WTC11 (cell line): ENCODE measurements at regions not wholly inside any gene's neighbourhood (a gene's known extent, or its start where the extent isn't known, plus 50 kb on each side); places are given as distances from the start of the nearest gene placed in this dataset.
A peak's percentile ranks its signal among the peaks of the same experiment; 100 is the strongest.

Experiments
- ATAC-seq: fragments of 200-7000 bp; cut with Tn5 transposase; 2 replicates; pipeline ENCODE4 v1.10.0; 2021; ENCODE audit warnings: mild to moderate bottlenecking, moderate library complexity
- CTCF ChIA-PET: fragments of 300-600 bp; sonication (Branson Sonifier 250); formaldehyde crosslinking; loops from one replicate; lab custom pipeline; 2021; ENCODE audit warnings: antibody characterized with exemption; lab: Charles Lee
- POLR2A ChIA-PET: fragments of 350-600 bp; sonication (Branson Sonifier 250); formaldehyde crosslinking; loops from one replicate; lab custom pipeline; 2021; ENCODE audit warnings: antibody characterized with exemption; lab: Charles Lee
- DNase-seq: peaks from one replicate; pipeline ENCODE4 v3.0.0; 2021; ENCODE audit warnings: low spot score
- H3K27ac Mint-ChIP-seq: 2 replicates; pipeline ENCODE4 v1.8.0; 2021; ENCODE audit warnings: mixed read lengths
- H3K27me3 Mint-ChIP-seq: 2 replicates; pipeline ENCODE4 v1.8.0; 2021; ENCODE audit warnings: low read depth, mild to moderate bottlenecking, moderate library complexity, mixed read lengths
- H3K36me3 Mint-ChIP-seq: 2 replicates; pipeline ENCODE4 v1.8.0; 2021; ENCODE audit warnings: mixed read lengths
- H3K4me1 Mint-ChIP-seq: 2 replicates; pipeline ENCODE4 v1.8.0; 2022; ENCODE audit warnings: mixed read lengths
- H3K4me3 Mint-ChIP-seq: 2 replicates; pipeline ENCODE4 v1.8.0; 2021; ENCODE audit warnings: mild to moderate bottlenecking, moderate library complexity, mixed read lengths
- H3K9me3 Mint-ChIP-seq: 2 replicates; pipeline ENCODE4 v1.8.0; 2021; ENCODE audit warnings: mixed read lengths
- ATF3 ChIP-seq: sonication (generic); formaldehyde crosslinking; conservative IDR thresholded peaks from 2 replicates; pipeline ENCODE4 v1.8.1; 2022; ENCODE audit warnings: mild to moderate bottlenecking, missing genetic modification reagents
- ERG ChIP-seq: fragments of 250-450 bp; sonication (Bioruptor Pico); IDR thresholded peaks from 2 replicates; pipeline ENCODE4 v1.8.0; 2021; ENCODE audit warnings: mild to moderate bottlenecking
- FOXJ3 ChIP-seq: sonication (generic); formaldehyde crosslinking; IDR thresholded peaks from 2 replicates; pipeline ENCODE4 v1.9.0; 2021; ENCODE audit warnings: missing genetic modification reagents, mild to moderate bottlenecking, borderline replicate concordance
- FOXP1 ChIP-seq: sonication (generic); formaldehyde crosslinking; IDR thresholded peaks from 2 replicates; pipeline ENCODE4 v1.8.0; 2022; ENCODE audit warnings: missing genetic modification reagents, mild to moderate bottlenecking, moderate library complexity, borderline replicate concordance
- GRHL2 ChIP-seq: fragments of 250-450 bp; sonication (Bioruptor Pico); IDR thresholded peaks from 2 replicates; pipeline ENCODE4 v1.8.0; 2022; ENCODE audit warnings: mild to moderate bottlenecking, moderate library complexity; ENCODE audit not compliant: insufficient replicate concordance, severe bottlenecking
- IRF2 ChIP-seq: sonication (generic); formaldehyde crosslinking; IDR thresholded peaks from 2 replicates; pipeline ENCODE4 v1.8.0; 2022; ENCODE audit warnings: low read depth, missing genetic modification reagents, borderline replicate concordance
- KAT7 ChIP-seq: sonication (generic); formaldehyde crosslinking; IDR thresholded peaks from 2 replicates; pipeline ENCODE4 v1.8.1; 2023; ENCODE audit warnings: missing genetic modification reagents, mild to moderate bottlenecking, borderline replicate concordance
- NFATC4 ChIP-seq: fragments of 250-450 bp; sonication (Bioruptor Pico); IDR thresholded peaks from 2 replicates; pipeline ENCODE4 v1.9.0; 2021; ENCODE audit warnings: mild to moderate bottlenecking
- NFE2L1 ChIP-seq: sonication (generic); formaldehyde crosslinking; IDR thresholded peaks from 2 replicates; pipeline ENCODE4 v1.8.1; 2023; ENCODE audit warnings: missing genetic modification reagents
- PREB ChIP-seq: sonication (generic); formaldehyde crosslinking; IDR thresholded peaks from 2 replicates; pipeline ENCODE4 v1.8.1; 2022; ENCODE audit warnings: mild to moderate bottlenecking, missing genetic modification reagents, moderate library complexity, borderline replicate concordance
- RORB ChIP-seq: fragments of 250-450 bp; sonication (Bioruptor Pico); IDR thresholded peaks from 2 replicates; pipeline ENCODE4 v1.9.0; 2021; ENCODE audit warnings: mild to moderate bottlenecking
- TCF7 ChIP-seq: sonication (generic); formaldehyde crosslinking; IDR thresholded peaks from 2 replicates; pipeline ENCODE4 v1.8.0; 2022; ENCODE audit warnings: mild to moderate bottlenecking, low read depth, missing genetic modification reagents, moderate library complexity
- TP53 ChIP-seq: sonication (generic); formaldehyde crosslinking; IDR thresholded peaks from 2 replicates; pipeline ENCODE4 v1.8.1; 2023; ENCODE audit warnings: mild to moderate bottlenecking, missing genetic modification reagents
- ZNF121 ChIP-seq: sonication (generic); formaldehyde crosslinking; IDR thresholded peaks from 2 replicates; pipeline ENCODE4 v1.8.0; 2023; ENCODE audit warnings: missing genetic modification reagents
- ZNF232 ChIP-seq: sonication (generic); formaldehyde crosslinking; IDR thresholded peaks from 2 replicates; pipeline ENCODE4 v1.8.0; 2022; ENCODE audit warnings: mild to moderate bottlenecking, missing genetic modification reagents
- ZNF512 ChIP-seq: sonication (generic); formaldehyde crosslinking; IDR thresholded peaks from 2 replicates; pipeline ENCODE4 v1.8.1; 2022; ENCODE audit warnings: missing genetic modification reagents, borderline replicate concordance
- TF ChIP-seq, protein P1 (sequence below): sonication (generic); formaldehyde crosslinking; IDR thresholded peaks from 2 replicates; pipeline ENCODE4 v1.8.0; 2022; ENCODE audit warnings: mild to moderate bottlenecking, missing genetic modification reagents
- TF ChIP-seq, protein P2 (sequence below): fragments of 250-450 bp; sonication (Bioruptor Pico); IDR thresholded peaks from 2 replicates; pipeline ENCODE4 v2.1.2; 2022; ENCODE audit warnings: mild to moderate bottlenecking, moderate library complexity
- TF ChIP-seq, protein P3 (sequence below): sonication (generic); formaldehyde crosslinking; IDR thresholded peaks from 2 replicates; pipeline ENCODE4 v1.8.1; 2023; ENCODE audit warnings: mild to moderate bottlenecking, missing genetic modification reagents
- TF ChIP-seq, protein P4 (sequence below): sonication (generic); formaldehyde crosslinking; IDR thresholded peaks from 2 replicates; pipeline ENCODE4 v1.8.1; 2023; ENCODE audit warnings: mild to moderate bottlenecking, missing genetic modification reagents

DNA sequence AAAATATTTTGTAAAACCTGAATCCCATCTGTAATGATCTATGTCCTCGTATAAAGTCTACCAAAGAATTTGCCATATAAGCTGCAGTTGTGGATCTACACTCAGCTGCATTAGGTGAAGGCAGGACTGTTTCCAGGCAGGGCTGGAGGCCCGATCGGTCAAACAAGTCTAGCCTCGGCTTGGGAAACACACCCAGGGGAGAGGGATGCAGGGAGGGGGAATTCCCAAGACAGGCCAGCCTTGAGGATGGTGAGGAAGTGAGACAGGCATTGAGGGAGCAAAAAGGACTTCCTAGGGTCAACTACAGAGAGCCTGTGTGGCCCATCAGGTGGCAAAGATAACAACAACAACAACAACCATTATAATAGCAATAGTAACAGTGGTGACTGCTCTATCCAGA lies 174.1 kb upstream of the FSTL4 start:
- Mint-ChIP-seq H3K9me3 (no peaks in the 10 kb centered on the region), H3K27ac (no peak overlapping the region), H3K27me3 (peaks cover 8% of the 10 kb centered on the region), H3K4me1 (peaks cover 12% of the 10 kb centered on the region), H3K36me3 (no peaks in the 10 kb centered on the region), H3K4me3 (no peak overlapping the region)
- ChIA-PET POLR2A (no interaction called here), CTCF (no interaction called here)
- TF ChIP-seq ZNF121 = no peak
- TF ChIP-seq ERG (CRISPR knock-in tag) = no peak
- TF ChIP-seq NFATC4 (CRISPR knock-in tag) = no peak
- TF ChIP-seq NFE2L1 = no peak
- TF ChIP-seq ZNF232 (CRISPR knock-in tag) = no peak
- no peak for TF ChIP-seq TP53
- TF ChIP-seq KAT7 = no peak
- no peak for TF ChIP-seq IRF2
- TF ChIP-seq, protein P1, sequence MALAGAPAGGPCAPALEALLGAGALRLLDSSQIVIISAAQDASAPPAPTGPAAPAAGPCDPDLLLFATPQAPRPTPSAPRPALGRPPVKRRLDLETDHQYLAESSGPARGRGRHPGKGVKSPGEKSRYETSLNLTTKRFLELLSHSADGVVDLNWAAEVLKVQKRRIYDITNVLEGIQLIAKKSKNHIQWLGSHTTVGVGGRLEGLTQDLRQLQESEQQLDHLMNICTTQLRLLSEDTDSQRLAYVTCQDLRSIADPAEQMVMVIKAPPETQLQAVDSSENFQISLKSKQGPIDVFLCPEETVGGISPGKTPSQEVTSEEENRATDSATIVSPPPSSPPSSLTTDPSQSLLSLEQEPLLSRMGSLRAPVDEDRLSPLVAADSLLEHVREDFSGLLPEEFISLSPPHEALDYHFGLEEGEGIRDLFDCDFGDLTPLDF (CRISPR knock-in tag) = no peak
- no peak for TF ChIP-seq PREB (CRISPR knock-in tag)
- TF ChIP-seq FOXJ3 (CRISPR knock-in tag) = no peak
- TF ChIP-seq, protein P2, sequence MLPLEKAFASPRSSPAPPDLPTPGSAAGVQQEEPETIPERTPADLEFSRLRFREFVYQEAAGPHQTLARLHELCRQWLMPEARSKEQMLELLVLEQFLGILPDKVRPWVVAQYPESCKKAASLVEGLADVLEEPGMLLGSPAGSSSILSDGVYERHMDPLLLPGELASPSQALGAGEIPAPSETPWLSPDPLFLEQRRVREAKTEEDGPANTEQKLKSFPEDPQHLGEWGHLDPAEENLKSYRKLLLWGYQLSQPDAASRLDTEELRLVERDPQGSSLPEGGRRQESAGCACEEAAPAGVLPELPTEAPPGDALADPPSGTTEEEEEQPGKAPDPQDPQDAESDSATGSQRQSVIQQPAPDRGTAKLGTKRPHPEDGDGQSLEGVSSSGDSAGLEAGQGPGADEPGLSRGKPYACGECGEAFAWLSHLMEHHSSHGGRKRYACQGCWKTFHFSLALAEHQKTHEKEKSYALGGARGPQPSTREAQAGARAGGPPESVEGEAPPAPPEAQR (CRISPR knock-in tag) = no peak
- ATAC-seq = no peak
- DNase-seq = no peak

DNA sequence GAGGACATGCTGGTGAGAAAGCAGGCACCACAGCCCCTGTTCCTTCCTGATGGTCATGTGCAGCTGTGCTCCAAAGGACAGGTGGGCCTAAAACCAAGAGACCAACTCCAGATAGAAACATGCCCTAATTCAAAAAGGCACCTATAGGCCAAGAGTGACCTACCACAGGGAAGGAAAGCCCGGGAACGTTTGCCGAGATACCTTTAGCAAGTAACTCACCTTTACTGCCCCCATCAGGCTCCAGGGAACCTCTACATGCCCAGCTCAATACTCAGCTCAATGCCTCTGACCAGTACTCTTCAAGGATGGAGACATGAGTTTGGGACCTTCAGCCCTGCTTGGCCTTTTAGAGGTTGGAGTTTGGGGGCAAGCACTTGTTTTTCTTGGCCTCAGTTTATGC lies 172.8 kb upstream of the FSTL4 start:
- peaks cover 8% of the 10 kb centered on the region for H3K27me3 Mint-ChIP-seq
- ATAC-seq (peak; percentile 93), DNase-seq (peak; percentile 35)
- POLR2A ChIA-PET = no interaction called here
- no peak overlapping the region for H3K4me3 Mint-ChIP-seq
- H3K27ac Mint-ChIP-seq = no peak overlapping the region
- no peak for TF ChIP-seq ATF3 (CRISPR knock-in tag)
- TF ChIP-seq FOXP1 (CRISPR knock-in tag) = no peak
- no peak for TF ChIP-seq TCF7 (CRISPR knock-in tag)
- TF ChIP-seq GRHL2 (CRISPR knock-in tag) = no peak
- TF ChIP-seq, protein P3, sequence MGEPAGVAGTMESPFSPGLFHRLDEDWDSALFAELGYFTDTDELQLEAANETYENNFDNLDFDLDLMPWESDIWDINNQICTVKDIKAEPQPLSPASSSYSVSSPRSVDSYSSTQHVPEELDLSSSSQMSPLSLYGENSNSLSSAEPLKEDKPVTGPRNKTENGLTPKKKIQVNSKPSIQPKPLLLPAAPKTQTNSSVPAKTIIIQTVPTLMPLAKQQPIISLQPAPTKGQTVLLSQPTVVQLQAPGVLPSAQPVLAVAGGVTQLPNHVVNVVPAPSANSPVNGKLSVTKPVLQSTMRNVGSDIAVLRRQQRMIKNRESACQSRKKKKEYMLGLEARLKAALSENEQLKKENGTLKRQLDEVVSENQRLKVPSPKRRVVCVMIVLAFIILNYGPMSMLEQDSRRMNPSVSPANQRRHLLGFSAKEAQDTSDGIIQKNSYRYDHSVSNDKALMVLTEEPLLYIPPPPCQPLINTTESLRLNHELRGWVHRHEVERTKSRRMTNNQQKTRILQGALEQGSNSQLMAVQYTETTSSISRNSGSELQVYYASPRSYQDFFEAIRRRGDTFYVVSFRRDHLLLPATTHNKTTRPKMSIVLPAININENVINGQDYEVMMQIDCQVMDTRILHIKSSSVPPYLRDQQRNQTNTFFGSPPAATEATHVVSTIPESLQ (CRISPR knock-in tag) = no peak
- no peak for TF ChIP-seq RORB (CRISPR knock-in tag)
- TF ChIP-seq, protein P4, sequence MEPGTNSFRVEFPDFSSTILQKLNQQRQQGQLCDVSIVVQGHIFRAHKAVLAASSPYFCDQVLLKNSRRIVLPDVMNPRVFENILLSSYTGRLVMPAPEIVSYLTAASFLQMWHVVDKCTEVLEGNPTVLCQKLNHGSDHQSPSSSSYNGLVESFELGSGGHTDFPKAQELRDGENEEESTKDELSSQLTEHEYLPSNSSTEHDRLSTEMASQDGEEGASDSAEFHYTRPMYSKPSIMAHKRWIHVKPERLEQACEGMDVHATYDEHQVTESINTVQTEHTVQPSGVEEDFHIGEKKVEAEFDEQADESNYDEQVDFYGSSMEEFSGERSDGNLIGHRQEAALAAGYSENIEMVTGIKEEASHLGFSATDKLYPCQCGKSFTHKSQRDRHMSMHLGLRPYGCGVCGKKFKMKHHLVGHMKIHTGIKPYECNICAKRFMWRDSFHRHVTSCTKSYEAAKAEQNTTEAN = no peak
- TF ChIP-seq ZNF512 = no peak
- H3K9me3 Mint-ChIP-seq = no peaks in the 10 kb centered on the region
- CTCF ChIA-PET = interaction anchor here (0.6 to 1.8 kb wide), 7 partner anchors 9 to 458 kb away, joined by 3 to 6 read pairs (median 4); no protein-coding TSS in a partner anchor
- H3K36me3 Mint-ChIP-seq = no peaks in the 10 kb centered on the region
- peaks cover 12% of the 10 kb centered on the region for H3K4me1 Mint-ChIP-seq
